NOMO-1 (cell line): ENCODE measurements at regions not wholly inside any gene's neighbourhood (a gene's known extent, or its start where the extent isn't known, plus 50 kb on each side); places are given as distances from the start of the nearest gene placed in this dataset.
"Not testable (repeated sequence)": the region's sequence is repeated elsewhere in the genome, so short reads cannot be mapped to it uniquely, and the experiment has no call there.

Experiments
- DNase-seq, 2 experiments: peaks; one replicate each; lab custom pipeline; 2025; ENCODE audit not compliant: unreplicated experiment in 2 of 2; lab: John Stamatoyannopoulos, UW

- DNase-seq: no peak
These were observed 92.6 kb downstream of the KIF26A start for GRCh38 chr14:104230946-104231345.

DNA sequence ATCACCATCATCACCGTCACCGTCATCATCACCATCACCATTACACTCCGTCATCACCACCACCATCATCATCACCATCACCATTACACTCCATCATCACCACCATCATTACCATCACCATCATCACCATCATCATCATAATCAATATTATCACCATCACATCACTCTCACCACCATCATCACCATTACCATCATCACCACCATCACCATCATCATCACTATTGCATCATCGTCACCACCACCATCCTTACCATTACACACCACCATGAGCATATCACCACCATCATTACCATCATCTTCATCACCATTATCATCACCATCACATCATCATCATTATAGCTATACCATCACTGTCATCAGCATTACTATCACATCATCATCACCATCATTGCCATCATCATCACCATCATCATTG, 93.7 kb downstream of the KIF26A start:
- no peak for DNase-seq

GRCh38 chr14:104234007-104234786, 95.8 kb downstream of the KIF26A start:
- not testable (repeated sequence) for DNase-seq

GRCh38 chr14:104235686-104236085, 97.3 kb downstream of the KIF26A start:
- DNase-seq: no peak

GRCh38 chr14:104237651-104238423, 99.5 kb downstream of the KIF26A start:
- DNase-seq: no peak

DNA sequence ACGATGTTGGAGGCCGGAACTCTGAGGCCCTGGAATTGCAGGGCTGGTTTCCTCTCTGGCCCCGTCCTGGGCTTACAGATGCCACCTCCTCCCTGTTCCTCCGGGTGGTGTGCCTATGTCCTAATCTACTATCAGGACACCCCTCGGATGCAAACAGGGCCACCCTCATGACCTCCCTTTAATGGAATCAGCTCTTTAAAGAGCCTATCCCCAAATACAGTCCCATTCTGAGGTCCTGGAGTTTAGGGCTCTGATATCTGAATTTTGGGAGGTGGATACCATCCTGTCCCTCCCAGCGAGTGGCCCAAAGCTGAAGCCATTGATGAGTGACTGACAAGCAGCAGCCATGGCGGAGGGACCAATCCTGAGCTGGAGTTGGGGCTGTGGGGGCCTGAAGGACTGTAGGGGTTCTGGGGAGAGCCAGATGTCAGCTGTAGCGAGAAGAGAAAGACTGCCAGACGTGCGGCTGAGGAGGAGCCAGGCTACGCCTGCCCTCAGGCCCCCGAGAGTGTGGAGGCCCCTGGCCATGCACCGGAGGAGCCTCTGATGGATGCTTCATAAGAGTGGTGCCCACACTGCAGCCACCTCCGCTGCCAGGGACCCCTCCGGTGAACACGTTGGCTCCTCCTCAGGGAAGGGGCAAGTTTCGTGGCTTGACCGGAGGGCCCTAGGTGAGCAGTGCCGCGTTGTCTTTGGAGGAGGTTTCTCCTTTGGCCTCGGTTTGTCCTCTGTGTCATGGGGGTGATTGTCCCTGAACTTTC, 100.2 kb downstream of the KIF26A start:
- DNase-seq: no peak

DNA sequence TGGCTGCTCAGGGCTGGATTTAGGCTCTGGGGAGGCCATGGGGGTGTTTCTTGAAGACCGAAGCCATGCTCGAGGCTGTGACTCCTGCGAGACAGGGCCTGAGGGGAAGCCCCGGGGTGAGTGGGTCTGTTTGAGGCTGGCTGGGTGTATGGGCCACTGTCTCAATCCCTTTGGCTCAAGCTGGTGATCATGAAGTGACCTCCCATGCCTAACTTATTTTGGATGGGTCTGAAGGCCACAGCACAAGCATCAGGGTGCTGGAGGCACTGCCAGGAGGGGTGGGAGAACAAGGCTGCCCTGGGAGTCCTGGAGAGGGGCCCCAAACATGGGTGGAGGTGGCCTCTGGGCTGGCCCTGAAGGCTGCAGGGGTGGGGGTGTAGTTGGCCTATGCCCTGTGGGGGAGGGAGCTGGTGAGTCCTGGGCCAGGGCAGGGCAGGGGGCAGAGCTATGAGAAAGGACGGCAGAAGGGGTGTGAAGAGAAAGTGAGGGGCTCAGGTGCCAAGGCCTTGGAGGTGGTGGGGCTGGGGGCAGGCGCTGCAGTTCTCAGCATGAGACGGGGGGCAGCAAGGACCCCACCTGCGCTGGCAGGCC, 100.9 kb downstream of the KIF26A start:
- no peak for DNase-seq

GRCh38 chr14:104239861-104240301, 101.5 kb downstream of the KIF26A start:
- DNase-seq: no peak

GRCh38 chr14:104240434-104241157, 102.2 kb downstream of the KIF26A start:
- DNase-seq: no peak

- DNase-seq: no peak
These were observed 104.8 kb downstream of the KIF26A start for GRCh38 chr14:104243200-104243599.

DNA sequence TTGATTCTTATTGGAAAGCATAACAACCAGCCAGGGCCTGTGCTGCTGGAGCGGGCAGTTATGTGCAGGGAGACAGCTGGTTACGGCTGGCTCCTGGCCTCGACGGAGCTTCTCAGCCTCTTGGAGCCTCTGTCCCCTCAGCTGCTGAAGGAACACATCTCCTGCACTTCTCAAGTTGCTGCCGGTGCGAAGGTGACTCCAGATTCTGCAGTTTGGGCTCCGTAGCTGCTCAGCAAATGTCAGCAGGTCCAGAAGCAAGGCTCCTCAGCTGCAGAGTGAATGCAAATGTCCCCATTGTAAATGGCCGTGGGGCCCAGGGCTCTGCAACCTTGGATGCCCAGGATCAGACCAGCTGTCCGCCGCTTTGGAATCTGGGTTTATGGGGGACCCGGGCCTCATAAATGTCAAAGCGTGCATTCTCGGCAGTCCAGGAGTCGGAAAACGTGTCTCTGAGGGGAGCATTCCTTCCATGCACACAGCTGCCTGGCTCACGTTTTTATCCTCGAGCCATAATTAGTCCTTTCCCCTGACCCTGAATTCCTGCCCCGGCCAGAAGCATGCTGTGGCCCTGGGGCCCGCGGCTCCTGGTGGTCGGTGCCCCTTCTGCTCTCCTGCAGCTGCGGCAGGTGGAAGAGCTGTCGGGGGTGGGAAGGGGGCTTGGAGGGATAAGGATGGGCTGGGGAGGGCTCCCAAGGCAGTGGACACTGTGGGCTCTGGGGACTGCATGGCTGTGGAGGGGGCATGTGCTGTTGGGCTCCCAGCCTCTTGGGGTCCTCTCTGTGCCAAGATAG, 106.0 kb downstream of the KIF26A start:
- DNase-seq: no peak

DNA sequence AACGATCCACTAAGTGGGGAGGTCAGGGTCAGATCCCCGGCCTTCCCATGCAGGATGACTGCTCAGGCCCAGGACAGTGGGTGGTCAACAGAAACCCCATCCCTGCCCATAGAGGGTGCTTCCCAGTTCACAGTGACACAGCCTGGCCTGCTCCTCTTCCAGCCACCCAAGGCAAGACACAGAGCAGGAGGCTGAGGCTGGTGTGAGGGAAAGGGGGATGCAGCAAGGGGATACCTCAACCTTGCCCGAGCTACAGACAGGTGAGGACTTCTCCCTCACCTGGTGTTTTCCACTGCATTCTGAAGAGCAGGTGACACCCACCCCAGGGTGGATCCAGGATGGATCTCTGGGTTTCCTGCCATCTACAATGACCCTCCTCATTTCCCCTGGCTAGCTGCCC, 106.7 kb downstream of the KIF26A start:
- DNase-seq: no peak

DNA sequence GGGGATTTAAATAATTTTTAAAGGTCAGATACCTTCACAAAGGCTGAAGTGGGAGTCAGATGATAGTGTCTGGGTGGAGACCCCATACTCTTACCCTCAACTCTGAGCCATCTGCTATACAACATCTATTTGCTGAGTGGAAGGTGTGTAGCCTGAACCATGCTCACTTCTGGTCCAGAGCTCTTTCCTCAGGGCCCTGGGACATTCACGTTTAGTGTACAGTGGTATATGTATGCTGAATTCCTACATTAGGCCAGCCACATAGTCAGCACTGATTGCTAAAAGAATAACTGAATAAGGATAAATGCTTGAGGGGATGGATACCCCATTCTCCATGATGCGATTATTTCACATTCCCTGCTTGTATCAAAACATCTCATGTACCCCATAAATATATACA, 107.3 kb downstream of the KIF26A start:
- no peak for DNase-seq

DNA sequence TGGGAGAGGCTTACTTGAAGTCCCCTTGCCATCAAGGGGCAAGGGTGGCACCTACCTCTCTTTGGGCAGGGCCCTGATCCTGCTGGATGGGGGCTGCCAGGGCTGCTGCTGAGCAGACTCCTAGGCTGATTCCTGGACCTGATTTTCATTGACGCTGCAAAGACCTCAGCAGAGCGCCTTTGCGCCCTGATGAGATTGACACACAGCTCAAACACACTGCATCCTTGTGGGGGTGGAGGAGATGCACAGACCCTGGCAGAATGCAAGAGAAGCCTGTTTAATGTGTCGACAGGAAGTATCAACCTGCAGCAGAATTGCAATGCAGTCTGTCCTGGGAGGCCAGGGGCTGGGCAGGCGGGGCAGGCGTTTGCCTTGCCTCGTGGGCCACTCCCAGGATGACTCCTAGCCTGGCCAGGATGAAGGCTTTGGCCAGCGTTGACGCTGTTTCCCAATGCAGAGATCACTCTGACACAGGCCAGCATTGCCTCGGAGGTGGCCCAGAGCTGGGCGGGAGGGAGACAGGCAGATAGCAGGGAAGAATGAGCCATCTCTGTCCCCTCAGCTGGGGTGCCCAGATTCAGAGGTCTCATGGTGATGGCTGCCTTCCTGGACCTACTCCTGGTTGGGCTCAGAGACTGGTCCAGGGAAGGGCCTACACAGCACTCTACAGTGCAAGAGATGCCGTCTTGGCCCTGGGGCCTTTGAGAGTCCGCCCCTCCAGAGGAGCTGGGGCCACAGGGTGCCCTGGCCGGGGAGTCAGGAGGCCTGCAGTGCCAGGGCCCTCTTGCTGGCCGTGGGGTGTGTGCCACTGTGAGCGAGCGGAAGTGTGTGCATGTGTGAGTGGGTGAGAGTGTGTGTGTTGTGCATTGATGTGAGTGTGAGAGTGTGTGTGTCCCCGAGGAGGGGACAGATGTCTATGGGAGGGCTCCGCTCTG, 108.3 kb downstream of the KIF26A start:
- no peak for DNase-seq

- DNase-seq: no peak
These were observed 109.2 kb downstream of the KIF26A start for GRCh38 chr14:104247336-104248202.

DNA sequence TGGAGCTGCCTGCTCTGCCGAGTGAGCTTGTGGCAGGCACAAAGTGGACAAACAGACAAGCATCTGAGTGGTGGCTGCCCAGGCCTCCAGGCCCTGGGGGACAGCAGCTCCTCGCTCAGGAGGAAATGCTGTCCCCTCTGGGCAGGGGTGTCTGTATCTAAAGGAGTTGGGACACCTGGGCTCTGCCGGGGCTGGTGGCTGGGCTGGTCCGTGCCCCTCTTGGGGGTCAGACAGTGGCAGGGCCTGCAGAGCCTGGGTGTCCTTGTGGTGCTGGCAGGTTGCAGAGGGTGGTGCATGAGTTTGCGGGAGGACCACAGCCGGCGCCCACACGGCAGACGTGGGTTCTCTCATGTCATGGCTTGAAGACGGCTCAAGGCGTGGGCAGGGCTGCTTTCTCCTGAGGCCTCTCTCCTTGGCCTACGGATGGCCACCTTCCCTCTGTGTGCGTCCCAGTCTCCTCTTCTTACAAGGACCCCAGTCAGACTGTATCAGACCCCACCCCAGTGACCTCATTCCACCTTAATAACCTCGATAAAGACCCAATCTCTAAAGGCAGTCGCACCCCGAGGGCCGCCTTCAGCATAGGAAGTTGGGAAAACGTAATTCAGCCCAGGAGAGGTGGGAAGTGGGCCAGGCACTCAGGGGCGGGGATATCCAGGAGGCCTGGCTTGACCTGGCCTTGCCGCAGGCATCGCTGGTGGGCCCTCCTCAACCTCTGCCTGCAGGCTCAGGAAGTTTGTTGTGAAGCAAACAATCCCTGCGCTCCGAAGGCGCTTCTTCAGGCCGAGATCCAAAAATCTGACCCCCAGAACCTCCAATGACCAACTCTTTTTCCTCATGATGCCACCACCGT, 110.0 kb downstream of the KIF26A start:
- DNase-seq: no peak

DNA sequence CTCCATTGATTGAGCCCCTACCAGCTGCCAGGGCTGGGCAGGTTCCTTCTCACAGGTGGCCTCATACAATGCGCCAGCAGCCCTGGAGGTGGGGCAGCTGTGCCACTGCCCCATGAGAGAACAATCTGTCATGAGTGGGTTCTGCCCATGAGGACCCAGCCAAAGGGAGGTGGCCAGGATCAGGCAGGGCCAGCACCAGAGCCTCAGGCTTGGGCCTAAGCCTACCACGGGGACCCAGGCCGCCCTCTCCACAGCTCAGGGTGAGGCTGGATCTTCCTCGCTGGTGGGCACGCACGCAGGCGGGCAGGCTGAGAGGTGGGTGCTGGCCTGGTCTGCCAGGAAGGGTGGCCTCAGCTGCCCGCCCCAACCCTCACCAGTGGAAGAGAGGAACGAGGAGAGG, 110.7 kb downstream of the KIF26A start:
- DNase-seq: no peak
